GM21717 (cell line): ENCODE measurements at regions not wholly inside any gene's neighbourhood (a gene's known extent, or its start where the extent isn't known, plus 50 kb on each side); places are given as distances from the start of the nearest gene placed in this dataset.
"Not testable (repeated sequence)": the region's sequence is repeated elsewhere in the genome, so short reads cannot be mapped to it uniquely, and the experiment has no call there.

Source experiments
- ATAC-seq: cut with Tn5 transposase; IDR thresholded peaks from one replicate; pipeline ENCODE4 v1.9.1; 2021; ENCODE audit warnings: mild to moderate bottlenecking, moderate library complexity; ENCODE audit not compliant: unreplicated experiment

GRCh38 chr14:28820677-28821076 lies 54.1 kb downstream of the FOXG1 start:
- ATAC-seq: no peak

GRCh38 chr14:28821993-28822392 lies 55.4 kb downstream of the FOXG1 start:
- no peak for ATAC-seq

DNA sequence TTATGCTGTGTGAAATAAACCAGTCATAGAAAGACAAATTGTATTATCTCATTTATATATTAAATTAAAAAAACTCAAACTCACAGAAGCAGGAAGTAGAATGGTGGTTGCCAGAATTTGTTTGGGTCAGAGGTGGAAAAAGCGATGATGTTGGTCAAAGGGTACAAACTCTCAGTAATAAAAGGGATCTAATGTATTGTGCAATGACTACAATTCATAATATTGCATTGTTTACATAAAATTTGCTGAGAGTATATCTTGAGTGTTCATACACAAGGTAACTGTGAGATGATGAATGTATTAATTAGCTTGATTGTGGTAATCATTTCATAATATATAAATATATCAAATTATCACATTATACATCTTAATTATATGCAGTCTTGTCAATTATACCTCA lies 56.7 kb downstream of the FOXG1 start:
- ATAC-seq: no peak

DNA sequence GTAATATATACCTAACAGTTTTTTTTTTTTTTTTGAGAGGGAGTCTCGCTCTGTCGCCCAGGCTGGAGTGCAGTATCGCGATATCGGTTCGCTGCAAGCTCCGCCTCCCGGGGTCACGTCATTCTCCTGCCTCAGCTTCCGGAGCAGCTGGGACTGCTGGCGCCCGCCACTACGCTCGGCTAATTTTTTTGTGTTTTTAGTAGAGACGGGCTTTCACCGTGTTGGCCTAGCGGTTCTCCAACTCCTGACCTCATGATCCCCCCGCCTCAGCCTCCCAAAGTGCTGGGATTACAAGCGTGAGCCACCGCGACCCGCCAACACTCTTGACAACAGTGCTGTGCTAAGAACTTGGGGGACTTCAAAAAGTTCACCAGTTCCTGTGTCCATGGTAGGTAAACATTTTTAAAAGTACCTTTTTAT lies 63.5 kb downstream of the FOXG1 start:
- ATAC-seq: no peak

- ATAC-seq: peak; percentile 98
These were observed 64.5 kb downstream of the FOXG1 start for GRCh38 chr14:28831126-28831525.

DNA sequence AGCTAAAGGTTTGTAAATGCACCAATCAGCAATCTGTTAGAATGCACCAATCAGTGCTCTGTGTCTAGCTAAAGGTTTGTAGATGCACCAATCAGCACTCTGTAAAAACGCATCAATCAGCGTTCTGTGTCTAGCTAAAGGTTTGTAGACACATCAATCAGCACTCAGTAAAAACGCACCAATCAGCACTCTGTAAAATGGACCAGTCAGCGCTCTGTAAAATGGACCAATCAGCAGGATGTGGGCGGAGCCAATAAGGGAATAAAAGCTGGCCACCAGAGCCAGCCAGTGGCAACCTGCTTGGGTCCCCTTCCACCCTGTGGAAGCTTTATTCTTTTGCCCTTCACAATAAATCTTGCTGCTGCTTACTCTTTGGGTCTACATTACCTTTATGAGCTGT lies 76.0 kb downstream of the FOXG1 start:
- ATAC-seq: not testable (repeated sequence)

DNA sequence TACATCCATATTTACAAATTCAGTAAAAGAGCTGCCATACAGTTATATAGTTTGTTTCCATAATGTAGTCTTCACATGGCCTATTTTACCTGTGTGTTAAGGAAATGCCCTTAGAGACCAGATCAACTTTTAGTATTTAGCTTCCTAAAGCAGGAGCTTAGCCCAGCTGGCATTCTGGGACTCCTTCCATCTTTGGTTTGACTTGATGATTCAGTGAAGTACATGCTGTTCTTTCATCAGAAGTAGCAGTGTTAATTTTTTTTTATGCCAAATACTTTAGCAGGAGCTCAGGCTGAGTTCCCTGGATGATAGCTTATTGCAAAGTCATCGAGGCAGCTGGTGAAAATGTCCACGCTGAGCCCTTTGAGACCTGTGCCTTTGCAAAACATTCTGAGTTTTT lies 101.0 kb downstream of the FOXG1 start:
- no peak for ATAC-seq

DNA sequence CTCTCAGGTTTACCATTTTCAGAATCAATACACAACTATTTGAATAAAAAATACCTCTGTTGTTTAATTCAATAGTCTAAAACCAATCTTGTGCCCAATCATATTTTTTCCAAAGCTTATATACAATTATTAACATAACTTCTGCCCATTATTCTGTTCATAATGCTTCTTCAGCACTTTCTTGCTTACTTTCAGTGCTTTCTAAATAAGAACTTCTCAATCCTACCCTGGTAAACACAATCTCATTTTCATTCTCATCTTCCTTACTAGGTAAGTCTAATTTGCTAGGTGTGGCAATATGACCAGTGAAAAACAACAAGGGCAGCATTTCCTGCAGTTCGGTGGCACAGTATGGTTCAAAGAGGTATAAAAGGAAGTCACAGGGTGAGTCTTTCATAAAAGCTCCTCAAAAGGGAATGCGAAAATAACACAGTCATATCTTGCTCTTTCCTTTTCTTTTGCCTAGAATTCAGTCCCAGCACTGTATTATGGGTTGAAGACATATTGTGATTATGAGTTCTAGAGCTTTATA lies 103.5 kb downstream of the FOXG1 start:
- ATAC-seq: peak; percentile 47

DNA sequence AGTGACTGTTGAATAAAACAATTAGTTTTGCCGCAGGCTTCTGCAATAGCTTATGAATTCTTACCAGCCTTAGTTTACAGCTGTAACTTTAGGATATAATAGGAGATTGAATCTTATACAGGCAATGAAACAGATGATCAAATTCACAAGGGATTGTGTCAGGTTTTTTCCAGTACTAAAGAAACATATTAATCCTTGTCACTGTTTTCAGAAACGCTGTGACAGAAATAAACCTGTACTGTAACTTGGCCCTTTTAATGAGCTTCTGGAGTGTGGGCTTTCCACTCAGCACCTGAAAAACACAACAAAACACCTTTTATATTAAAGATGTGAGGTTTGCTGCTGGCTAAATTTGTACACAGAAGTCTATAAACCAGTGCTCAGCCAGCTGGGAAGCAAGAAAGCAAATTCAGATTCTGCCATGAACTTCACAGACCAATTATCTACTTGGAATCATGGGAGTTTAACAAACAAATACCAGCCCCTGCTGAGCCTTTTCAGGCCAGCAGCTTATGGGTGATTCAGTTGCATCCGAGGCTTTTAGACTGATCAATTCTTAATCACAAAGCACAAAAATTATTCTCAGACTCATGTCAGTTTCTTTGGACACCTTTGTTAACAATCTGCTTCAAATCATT lies 109.5 kb downstream of the FOXG1 start:
- ATAC-seq: no peak

GRCh38 chr14:28876572-28876945 lies 110.0 kb downstream of the FOXG1 start:
- ATAC-seq: no peak

GRCh38 chr14:28877923-28878322 lies 111.3 kb downstream of the FOXG1 start:
- no peak for ATAC-seq

GRCh38 chr14:28879573-28879996 lies 113.0 kb downstream of the FOXG1 start:
- no peak for ATAC-seq

GRCh38 chr14:28886940-28887339 lies 120.4 kb downstream of the FOXG1 start:
- ATAC-seq: no peak

- no peak for ATAC-seq
These were observed 128.8 kb downstream of the FOXG1 start for GRCh38 chr14:28895389-28895788.

GRCh38 chr14:28896337-28896736 lies 129.8 kb downstream of the FOXG1 start:
- ATAC-seq: no peak

GRCh38 chr14:28901631-28902030 lies 135.0 kb downstream of the FOXG1 start:
- ATAC-seq: no peak

GRCh38 chr14:28902930-28903329 lies 136.3 kb downstream of the FOXG1 start:
- ATAC-seq: no peak

DNA sequence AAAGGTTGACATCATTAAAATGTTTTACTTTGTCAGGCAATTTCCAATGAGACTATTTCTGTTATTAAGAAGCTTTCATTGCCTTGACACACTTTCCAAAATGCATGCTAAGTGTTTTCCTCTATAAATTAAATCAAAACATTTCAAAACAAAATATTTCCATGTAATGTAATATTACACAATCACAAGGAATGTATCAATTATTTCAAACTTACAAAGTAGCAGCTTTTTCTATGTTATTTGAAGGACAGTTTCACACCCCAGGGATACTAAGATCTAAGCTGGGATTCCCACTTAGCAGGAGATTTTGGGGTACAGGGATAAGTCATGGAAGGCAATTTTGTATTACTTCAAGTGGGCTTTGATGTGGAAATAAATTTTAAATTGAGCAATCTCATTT lies 144.9 kb downstream of the FOXG1 start:
- ATAC-seq: no peak

GRCh38 chr14:28913056-28913455 lies 146.5 kb downstream of the FOXG1 start:
- no peak for ATAC-seq

- ATAC-seq: no peak
These were observed 159.5 kb downstream of the FOXG1 start for GRCh38 chr14:28926122-28926521.

DNA sequence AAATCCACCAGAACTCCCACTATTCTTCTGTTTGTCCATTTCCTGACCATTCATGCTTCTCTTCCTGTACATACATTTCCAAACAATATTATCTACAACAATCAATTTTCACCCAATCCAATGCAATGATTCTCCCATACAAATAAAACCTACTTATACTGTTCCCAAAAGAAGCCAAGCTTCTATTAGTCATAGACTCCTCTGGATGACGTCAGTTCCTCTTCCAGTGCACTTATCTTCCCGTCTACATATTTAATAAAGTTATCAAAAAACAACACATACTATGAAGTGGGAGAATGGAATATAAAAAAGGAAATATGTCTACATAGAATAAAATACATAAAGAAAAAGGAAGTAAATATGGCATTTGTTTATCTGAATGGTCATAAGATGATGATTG lies 165.4 kb downstream of the FOXG1 start:
- ATAC-seq: no peak

GRCh38 chr14:28936601-28937000 lies 170.0 kb downstream of the FOXG1 start:
- ATAC-seq: no peak

DNA sequence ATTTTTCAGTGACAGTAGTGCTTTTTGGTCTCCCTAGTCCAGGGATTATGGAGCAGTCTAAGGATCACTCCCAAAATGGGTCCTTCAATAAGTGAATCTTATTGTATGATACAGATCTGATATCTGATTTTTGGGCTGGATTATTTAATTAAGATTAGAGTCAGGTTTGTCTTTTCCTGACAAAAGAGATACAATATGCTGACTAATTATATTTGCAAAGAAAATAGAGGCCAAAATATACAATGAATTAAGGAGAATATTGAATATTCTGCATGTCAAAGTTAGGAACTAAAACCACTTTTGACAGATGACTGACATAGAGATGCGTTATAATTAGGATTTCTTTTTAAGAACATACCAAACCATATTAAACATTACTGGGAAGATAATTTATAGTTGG lies 175.2 kb downstream of the FOXG1 start:
- no peak for ATAC-seq
